ENCODE measurements at regions not wholly inside any gene's neighbourhood (a gene's known extent, or its start where the extent isn't known, plus 50 kb on each side); places are given as distances from the start of the nearest gene placed in this dataset.

- TF ChIP-seq CTCF (IDR thresholded peaks at IDR 0.05 in 4 of 5, conservative IDR thresholded peaks at IDR 0.05 in 1 of 5) (no peak), POLR2A (IDR thresholded peaks at IDR 0.05) (no peak)
These were observed 57.1 kb upstream of the PRDM8 start for GRCh38 chr4:80140194-80140593.

Measured in gastrocnemius medialis (tissue), 4 donors.